Prostate gland (tissue), 2 donors: ENCODE measurements at regions not wholly inside any gene's neighbourhood (a gene's known extent, or its start where the extent isn't known, plus 50 kb on each side); places are given as distances from the start of the nearest gene placed in this dataset.

Source experiments
- CTCF ChIP-seq, 4 experiments: fragments of 200-600 bp in 2 of 4; fragments of 450-650 bp in 2 of 4; sonication (generic) in 2 of 4; IDR thresholded peaks; 1 replicate in 3 of 4; 2 replicates in 1 of 4; pipeline ENCODE4 v1.5.1; 2016 to 2019; ENCODE audit warnings: antibody characterized with exemption in 4 of 4, mild to moderate bottlenecking in 2 of 4, moderate library complexity in 2 of 4
- POLR2A ChIP-seq: fragments of 450-650 bp; IDR thresholded peaks from one replicate; pipeline ENCODE4 v1.6.1; 2016; ENCODE audit warnings: antibody characterized with exemption, mild to moderate bottlenecking
- POLR2AphosphoS5 ChIP-seq: sonication (generic); formaldehyde crosslinking; IDR thresholded peaks from one replicate; pipeline ENCODE4 v1.6.1; 2017; ENCODE audit warnings: antibody characterized with exemption

- TF ChIP-seq POLR2A (no peak), CTCF (IDR thresholded peaks at IDR 0.05) (no peak), POLR2AphosphoS5 (no peak)
Observed at GRCh38 chr2:235149736-235150135, 197.9 kb downstream of the SH3BP4 start.
